DND-41 (cell line): ENCODE measurements at regions not wholly inside any gene's neighbourhood (a gene's known extent, or its start where the extent isn't known, plus 50 kb on each side); places are given as distances from the start of the nearest gene placed in this dataset.

Experiments
- EZH2 ChIP-seq: IDR thresholded peaks from 3 replicates; pipeline ENCODE4 v1.6.1; 2012; ENCODE audit warnings: borderline replicate concordance, low read depth, mild to moderate bottlenecking, moderate library complexity, low read length, inconsistent platforms; ENCODE audit not compliant: severe bottlenecking
- TF ChIP-seq, protein P1 (sequence below): IDR thresholded peaks from 2 replicates; pipeline ENCODE4 v1.5.1; 2012; ENCODE audit warnings: borderline replicate concordance, low read length, moderate library complexity, mild to moderate bottlenecking; ENCODE audit not compliant: poor library complexity, severe bottlenecking; ENCODE audit errors: extremely low read depth

DNA sequence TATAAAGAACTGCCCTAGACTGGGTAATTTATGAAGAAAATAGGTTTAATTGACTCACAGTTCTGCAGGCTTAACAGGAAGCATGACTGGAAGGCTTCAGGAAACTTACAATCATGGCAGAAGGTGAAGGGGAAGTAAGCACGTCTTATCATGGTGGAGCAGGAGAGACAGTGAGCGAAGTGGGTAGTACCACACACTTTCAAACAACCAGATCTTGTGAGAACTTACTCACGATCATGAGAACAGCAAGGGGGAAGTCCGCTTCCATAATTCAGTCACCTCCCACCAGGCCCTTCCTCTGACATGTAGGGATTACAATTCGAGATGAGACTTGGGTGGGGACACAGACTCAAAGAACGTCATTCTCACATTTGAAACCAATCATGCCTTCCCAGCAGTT lies 260.1 kb upstream of the FAM98A start:
- TF ChIP-seq, protein P1, sequence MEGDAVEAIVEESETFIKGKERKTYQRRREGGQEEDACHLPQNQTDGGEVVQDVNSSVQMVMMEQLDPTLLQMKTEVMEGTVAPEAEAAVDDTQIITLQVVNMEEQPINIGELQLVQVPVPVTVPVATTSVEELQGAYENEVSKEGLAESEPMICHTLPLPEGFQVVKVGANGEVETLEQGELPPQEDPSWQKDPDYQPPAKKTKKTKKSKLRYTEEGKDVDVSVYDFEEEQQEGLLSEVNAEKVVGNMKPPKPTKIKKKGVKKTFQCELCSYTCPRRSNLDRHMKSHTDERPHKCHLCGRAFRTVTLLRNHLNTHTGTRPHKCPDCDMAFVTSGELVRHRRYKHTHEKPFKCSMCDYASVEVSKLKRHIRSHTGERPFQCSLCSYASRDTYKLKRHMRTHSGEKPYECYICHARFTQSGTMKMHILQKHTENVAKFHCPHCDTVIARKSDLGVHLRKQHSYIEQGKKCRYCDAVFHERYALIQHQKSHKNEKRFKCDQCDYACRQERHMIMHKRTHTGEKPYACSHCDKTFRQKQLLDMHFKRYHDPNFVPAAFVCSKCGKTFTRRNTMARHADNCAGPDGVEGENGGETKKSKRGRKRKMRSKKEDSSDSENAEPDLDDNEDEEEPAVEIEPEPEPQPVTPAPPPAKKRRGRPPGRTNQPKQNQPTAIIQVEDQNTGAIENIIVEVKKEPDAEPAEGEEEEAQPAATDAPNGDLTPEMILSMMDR: no peak
- no peak for TF ChIP-seq EZH2
